HEK293T (cell line): ENCODE measurements at regions not wholly inside any gene's neighbourhood (a gene's known extent, or its start where the extent isn't known, plus 50 kb on each side); places are given as distances from the start of the nearest gene placed in this dataset.

Experiments used
- ARNT ChIP-seq: fragments of 450-650 bp; IDR thresholded peaks from 2 replicates; pipeline ENCODE4 v1.6.1; 2017; ENCODE audit warnings: mild to moderate bottlenecking
- BHLHE40 ChIP-seq: fragments of 450-650 bp; IDR thresholded peaks from 2 replicates; pipeline ENCODE4 v1.6.1; 2016; ENCODE audit warnings: mild to moderate bottlenecking, moderate library complexity, borderline replicate concordance
- ELF4 ChIP-seq: fragments of 450-650 bp; IDR thresholded peaks from 2 replicates; pipeline ENCODE4 v1.6.1; 2017; ENCODE audit warnings: antibody characterized with exemption
- FOXA1 ChIP-seq: fragments of 450-650 bp; IDR thresholded peaks from 2 replicates; pipeline ENCODE4 v1.6.1; 2016; ENCODE audit warnings: mild to moderate bottlenecking
- FOXM1 ChIP-seq: fragments of 450-650 bp; IDR thresholded peaks from 2 replicates; pipeline ENCODE4 v1.6.1; 2017; ENCODE audit warnings: mild to moderate bottlenecking, borderline replicate concordance
- L3MBTL2 ChIP-seq: fragments of 450-650 bp; conservative IDR thresholded peaks from 2 replicates; pipeline ENCODE4 v1.6.1; 2016; ENCODE audit warnings: mild to moderate bottlenecking
- NFRKB ChIP-seq: fragments of 450-650 bp; IDR thresholded peaks from 2 replicates; pipeline ENCODE4 v1.6.1; 2016; ENCODE audit warnings: mild to moderate bottlenecking, moderate library complexity
- SP1 ChIP-seq: fragments of 450-650 bp; IDR thresholded peaks from 2 replicates; pipeline ENCODE4 v1.6.1; 2017
- SUZ12 ChIP-seq: fragments of 450-650 bp; IDR thresholded peaks from 2 replicates; pipeline ENCODE4 v1.6.1; 2016; ENCODE audit warnings: mild to moderate bottlenecking
- TF ChIP-seq, protein P1 (sequence below): fragments of 450-650 bp; IDR thresholded peaks from 2 replicates; pipeline ENCODE4 v1.6.1; 2016

DNA sequence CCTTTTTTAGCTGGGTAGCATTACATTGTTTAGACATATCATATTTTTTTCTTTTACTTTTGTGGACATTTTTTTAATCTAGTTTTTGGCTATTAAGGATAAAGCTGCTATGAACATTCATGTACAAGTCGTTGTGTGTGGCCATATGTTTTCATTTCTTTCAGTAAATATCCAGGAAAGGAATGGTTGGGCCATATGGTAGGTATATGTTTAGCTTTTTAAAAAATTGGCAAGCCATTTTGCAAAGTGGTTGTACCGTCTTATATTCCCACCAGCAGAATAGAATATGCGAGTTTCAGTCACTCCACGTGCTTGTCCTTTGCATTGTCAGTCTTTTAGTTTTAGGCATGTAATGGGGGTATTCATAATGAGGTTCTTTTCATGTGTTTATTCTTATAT lies 106.3 kb upstream of the NOX3 start:
- no peak for TF ChIP-seq ELF4
- no peak for TF ChIP-seq BHLHE40
- TF ChIP-seq FOXA1: no peak
- no peak for TF ChIP-seq L3MBTL2
- TF ChIP-seq NFRKB: no peak
- TF ChIP-seq, protein P1, sequence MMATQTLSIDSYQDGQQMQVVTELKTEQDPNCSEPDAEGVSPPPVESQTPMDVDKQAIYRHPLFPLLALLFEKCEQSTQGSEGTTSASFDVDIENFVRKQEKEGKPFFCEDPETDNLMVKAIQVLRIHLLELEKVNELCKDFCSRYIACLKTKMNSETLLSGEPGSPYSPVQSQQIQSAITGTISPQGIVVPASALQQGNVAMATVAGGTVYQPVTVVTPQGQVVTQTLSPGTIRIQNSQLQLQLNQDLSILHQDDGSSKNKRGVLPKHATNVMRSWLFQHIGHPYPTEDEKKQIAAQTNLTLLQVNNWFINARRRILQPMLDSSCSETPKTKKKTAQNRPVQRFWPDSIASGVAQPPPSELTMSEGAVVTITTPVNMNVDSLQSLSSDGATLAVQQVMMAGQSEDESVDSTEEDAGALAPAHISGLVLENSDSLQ: no peak
- no peak for TF ChIP-seq ARNT
- TF ChIP-seq SP1: no peak
- no peak for TF ChIP-seq SUZ12
- no peak for TF ChIP-seq FOXM1
